ENCODE measurements at regions not wholly inside any gene's neighbourhood (a gene's known extent, or its start where the extent isn't known, plus 50 kb on each side); places are given as distances from the start of the nearest gene placed in this dataset.
"Not testable (repeated sequence)": the region's sequence is repeated elsewhere in the genome, so short reads cannot be mapped to it uniquely, and the experiment has no call there.

- no peak overlapping the region for H3K4me3 ChIP-seq (ENCODE audit: insufficient read length, low read depth)
- no peak overlapping the region for H3K9ac ChIP-seq (ENCODE audit: insufficient read length, low read depth)
- H3K27me3 ChIP-seq (ENCODE audit: insufficient read depth, insufficient read length): no peaks in the 10 kb centered on the region
- no peaks in the 10 kb centered on the region for H3K36me3 ChIP-seq (ENCODE audit: insufficient read depth, insufficient read length, low read length)
- no peak for DNase-seq (ENCODE audit: low read depth, low spot score)
- no peaks in the 10 kb centered on the region for H3K4me1 ChIP-seq (ENCODE audit: insufficient read depth, insufficient read length)
- H3K9me3 ChIP-seq (ENCODE audit: insufficient read depth, low read length): no peaks in the 10 kb centered on the region
- TF ChIP-seq YY1 (IDR thresholded peaks at IDR 0.05; ENCODE audit: insufficient read depth, insufficient read length) (no peak), ZNF274 (IDR thresholded peaks at IDR 0.05; ENCODE audit: low read depth, low read length) (no peak), SUZ12 (IDR thresholded peaks at IDR 0.05; ENCODE audit: extremely low read depth, insufficient read depth, insufficient read length) (no peak)
Measured at GRCh38 chr13:62431852-62432251, 1016.2 kb upstream of the PCDH20 start.

DNA sequence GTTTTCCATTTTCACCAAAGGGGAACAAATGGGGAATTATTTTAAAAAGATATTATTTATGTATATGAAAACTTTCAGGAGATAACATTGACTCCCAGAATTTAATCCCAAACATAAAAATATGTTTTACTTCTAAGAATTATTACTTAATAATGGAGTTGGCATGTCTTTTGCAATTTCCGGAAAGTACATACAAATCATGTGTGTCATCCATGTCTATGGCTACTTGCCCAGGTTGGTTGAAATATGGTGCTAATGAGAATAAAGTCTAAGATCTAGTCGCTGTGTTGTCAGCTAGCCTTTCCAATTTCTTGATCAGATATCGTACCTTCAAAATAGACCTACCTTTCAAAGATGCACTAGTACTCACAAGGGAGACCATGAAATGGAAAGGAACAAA is 1003.2 kb upstream of the PCDH20 start:
- no peak overlapping the region for H3K9ac ChIP-seq (ENCODE audit: insufficient read length, low read depth)
- no peak for DNase-seq (ENCODE audit: low read depth, low spot score)
- H3K27me3 ChIP-seq (ENCODE audit: insufficient read depth, insufficient read length): no peaks in the 10 kb centered on the region
- H3K9me3 ChIP-seq (ENCODE audit: insufficient read depth, low read length): no peaks in the 10 kb centered on the region
- H3K36me3 ChIP-seq (ENCODE audit: insufficient read depth, insufficient read length, low read length): no peaks in the 10 kb centered on the region
- H3K4me3 ChIP-seq (ENCODE audit: insufficient read length, low read depth): no peak overlapping the region
- TF ChIP-seq SUZ12 (IDR thresholded peaks at IDR 0.05; ENCODE audit: extremely low read depth, insufficient read depth, insufficient read length) (no peak), ZNF274 (IDR thresholded peaks at IDR 0.05; ENCODE audit: low read depth, low read length) (no peak), YY1 (IDR thresholded peaks at IDR 0.05; ENCODE audit: insufficient read depth, insufficient read length) (no peak)
- no peaks in the 10 kb centered on the region for H3K4me1 ChIP-seq (ENCODE audit: insufficient read depth, insufficient read length)

DNA sequence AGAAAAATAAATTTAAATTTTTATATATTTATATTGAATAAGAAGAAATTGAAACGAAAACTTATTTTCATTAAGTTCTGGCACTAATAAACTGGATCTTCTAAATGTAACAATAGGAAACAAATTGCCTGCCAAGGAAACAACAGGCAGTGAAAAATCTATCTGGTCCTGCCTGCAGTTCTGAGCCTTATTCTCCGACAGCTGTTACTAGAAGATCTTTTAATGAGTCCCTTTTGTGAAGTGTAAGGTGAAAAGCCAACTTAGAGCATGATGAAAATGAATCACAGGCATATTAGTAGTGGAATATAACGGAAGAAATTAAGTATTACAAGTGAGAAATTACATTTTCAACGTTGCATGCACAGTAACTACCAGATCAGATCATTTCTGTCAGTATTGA is 1002.7 kb upstream of the PCDH20 start:
- DNase-seq (ENCODE audit: low read depth, low spot score): no peak
- Histone ChIP-seq H3K9me3 (ENCODE audit: insufficient read depth, low read length) (no peaks in the 10 kb centered on the region), H3K27me3 (ENCODE audit: insufficient read depth, insufficient read length) (no peaks in the 10 kb centered on the region), H3K4me1 (ENCODE audit: insufficient read depth, insufficient read length) (no peaks in the 10 kb centered on the region), H3K4me3 (ENCODE audit: insufficient read length, low read depth) (no peak overlapping the region), H3K9ac (ENCODE audit: insufficient read length, low read depth) (no peak overlapping the region), H3K36me3 (ENCODE audit: insufficient read depth, insufficient read length, low read length) (no peaks in the 10 kb centered on the region)
- TF ChIP-seq ZNF274 (IDR thresholded peaks at IDR 0.05; ENCODE audit: low read depth, low read length) (no peak), YY1 (IDR thresholded peaks at IDR 0.05; ENCODE audit: insufficient read depth, insufficient read length) (no peak), SUZ12 (IDR thresholded peaks at IDR 0.05; ENCODE audit: extremely low read depth, insufficient read depth, insufficient read length) (no peak)

- no peak for DNase-seq (ENCODE audit: low read depth, low spot score)
- Histone ChIP-seq H3K9me3 (ENCODE audit: insufficient read depth, low read length) (no peaks in the 10 kb centered on the region), H3K4me3 (ENCODE audit: insufficient read length, low read depth) (no peak overlapping the region), H3K36me3 (ENCODE audit: insufficient read depth, insufficient read length, low read length) (no peaks in the 10 kb centered on the region), H3K27me3 (ENCODE audit: insufficient read depth, insufficient read length) (no peaks in the 10 kb centered on the region), H3K4me1 (ENCODE audit: insufficient read depth, insufficient read length) (no peaks in the 10 kb centered on the region), H3K9ac (ENCODE audit: insufficient read length, low read depth) (no peak overlapping the region)
- TF ChIP-seq SUZ12 (IDR thresholded peaks at IDR 0.05; ENCODE audit: extremely low read depth, insufficient read depth, insufficient read length): no peak
- no peak for TF ChIP-seq YY1 (IDR thresholded peaks at IDR 0.05; ENCODE audit: insufficient read depth, insufficient read length)
- no peak for TF ChIP-seq ZNF274 (IDR thresholded peaks at IDR 0.05; ENCODE audit: low read depth, low read length)
Measured at GRCh38 chr13:62407871-62408270, 992.2 kb upstream of the PCDH20 start.

- H3K27me3 ChIP-seq (ENCODE audit: insufficient read depth, insufficient read length): no peaks in the 10 kb centered on the region
- H3K9me3 ChIP-seq (ENCODE audit: insufficient read depth, low read length): no peaks in the 10 kb centered on the region
- H3K4me1 ChIP-seq (ENCODE audit: insufficient read depth, insufficient read length): no peaks in the 10 kb centered on the region
- TF ChIP-seq SUZ12 (IDR thresholded peaks at IDR 0.05; ENCODE audit: extremely low read depth, insufficient read depth, insufficient read length): no peak
- TF ChIP-seq YY1 (IDR thresholded peaks at IDR 0.05; ENCODE audit: insufficient read depth, insufficient read length): no peak
- TF ChIP-seq ZNF274 (IDR thresholded peaks at IDR 0.05; ENCODE audit: low read depth, low read length): no peak
- DNase-seq (ENCODE audit: low read depth, low spot score): no peak
- no peak overlapping the region for H3K4me3 ChIP-seq (ENCODE audit: insufficient read length, low read depth)
- no peak overlapping the region for H3K9ac ChIP-seq (ENCODE audit: insufficient read length, low read depth)
- no peaks in the 10 kb centered on the region for H3K36me3 ChIP-seq (ENCODE audit: insufficient read depth, insufficient read length, low read length)
Measured at GRCh38 chr13:62388515-62388914, 972.9 kb upstream of the PCDH20 start.

- Histone ChIP-seq H3K9me3 (ENCODE audit: insufficient read depth, low read length) (no peaks in the 10 kb centered on the region), H3K9ac (ENCODE audit: insufficient read length, low read depth) (no peak overlapping the region), H3K27me3 (ENCODE audit: insufficient read depth, insufficient read length) (no peaks in the 10 kb centered on the region), H3K4me1 (ENCODE audit: insufficient read depth, insufficient read length) (no peaks in the 10 kb centered on the region), H3K4me3 (ENCODE audit: insufficient read length, low read depth) (no peak overlapping the region), H3K36me3 (ENCODE audit: insufficient read depth, insufficient read length, low read length) (no peaks in the 10 kb centered on the region)
- no peak for DNase-seq (ENCODE audit: low read depth, low spot score)
- TF ChIP-seq YY1 (IDR thresholded peaks at IDR 0.05; ENCODE audit: insufficient read depth, insufficient read length) (no peak), SUZ12 (IDR thresholded peaks at IDR 0.05; ENCODE audit: extremely low read depth, insufficient read depth, insufficient read length) (no peak), ZNF274 (IDR thresholded peaks at IDR 0.05; ENCODE audit: low read depth, low read length) (no peak)
Measured at GRCh38 chr13:62387647-62388046, 972.0 kb upstream of the PCDH20 start.

DNA sequence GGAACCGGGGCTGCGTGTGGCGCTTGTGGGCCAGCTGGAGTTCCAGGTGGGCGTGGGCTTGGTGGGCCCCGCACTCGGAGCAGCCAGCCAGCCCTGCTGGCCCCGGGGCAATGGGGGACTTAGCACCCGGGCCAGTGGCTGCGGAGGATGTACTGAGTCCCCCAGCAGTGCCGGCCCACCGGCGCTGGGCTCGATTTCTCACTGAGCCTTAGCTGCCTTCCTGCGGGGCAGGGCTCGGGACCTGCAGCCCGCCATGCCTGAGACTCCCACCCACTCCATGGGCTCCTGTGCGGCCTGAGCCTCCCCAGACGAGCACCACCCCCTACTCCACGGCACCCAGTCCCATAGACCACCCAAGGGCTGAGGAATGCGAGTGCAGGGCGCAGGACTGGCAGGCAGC is 963.6 kb upstream of the PCDH20 start:
- not testable (repeated sequence) for H3K4me3 ChIP-seq (ENCODE audit: insufficient read length, low read depth); H3K36me3 ChIP-seq (ENCODE audit: insufficient read depth, insufficient read length, low read length)

DNA sequence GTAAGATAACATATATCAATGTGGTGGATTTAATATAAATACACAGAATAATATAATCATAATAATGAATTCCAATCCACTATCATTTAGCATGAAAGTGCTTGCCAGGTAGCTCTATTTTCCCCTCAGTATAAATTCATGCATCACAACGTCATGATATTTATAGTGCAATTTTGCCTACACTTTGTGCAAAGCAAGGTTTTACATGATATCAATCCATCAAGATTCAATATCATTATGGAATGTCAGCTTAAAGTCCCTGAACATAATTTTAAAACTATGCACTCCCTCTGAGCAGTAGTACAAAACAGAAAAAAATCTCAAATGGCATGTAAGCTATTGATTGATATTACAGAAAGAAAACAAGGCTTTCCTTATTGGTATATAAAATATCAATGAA is 962.2 kb upstream of the PCDH20 start:
- Histone ChIP-seq H3K4me1 (ENCODE audit: insufficient read depth, insufficient read length) (no peaks in the 10 kb centered on the region), H3K9ac (ENCODE audit: insufficient read length, low read depth) (no peak overlapping the region), H3K36me3 (ENCODE audit: insufficient read depth, insufficient read length, low read length) (no peaks in the 10 kb centered on the region), H3K9me3 (ENCODE audit: insufficient read depth, low read length) (no peaks in the 10 kb centered on the region), H3K4me3 (ENCODE audit: insufficient read length, low read depth) (no peak overlapping the region), H3K27me3 (ENCODE audit: insufficient read depth, insufficient read length) (no peaks in the 10 kb centered on the region)
- no peak for DNase-seq (ENCODE audit: low read depth, low spot score)
- TF ChIP-seq SUZ12 (IDR thresholded peaks at IDR 0.05; ENCODE audit: extremely low read depth, insufficient read depth, insufficient read length) (no peak), ZNF274 (IDR thresholded peaks at IDR 0.05; ENCODE audit: low read depth, low read length) (no peak), YY1 (IDR thresholded peaks at IDR 0.05; ENCODE audit: insufficient read depth, insufficient read length) (no peak)

More for the DNA sequence above, 963.6 kb upstream of the PCDH20 start:
- H3K9ac ChIP-seq (ENCODE audit: insufficient read length, low read depth); H3K4me1 ChIP-seq (ENCODE audit: insufficient read depth, insufficient read length); H3K9me3 ChIP-seq (ENCODE audit: insufficient read depth, low read length); H3K27me3 ChIP-seq (ENCODE audit: insufficient read depth, insufficient read length); DNase-seq (ENCODE audit: low read depth, low spot score): not testable (repeated sequence)
